ENCODE measurements at regions not wholly inside any gene's neighbourhood (a gene's known extent, or its start where the extent isn't known, plus 50 kb on each side); places are given as distances from the start of the nearest gene placed in this dataset.

- no peak for TF ChIP-seq MXI1 (IDR thresholded peaks at IDR 0.05; ENCODE audit: borderline replicate concordance, low read depth, low read length)
Observed at GRCh38 chr12:75798136-75798926, 233.2 kb downstream of the PHLDA1 start (continued).

GRCh38 chr12:75795125-75795524 is 236.5 kb downstream of the PHLDA1 start:
- no peak overlapping the region for H3K4ac ChIP-seq (ENCODE audit: low read depth, low read length)
- H2AK9ac ChIP-seq (replicated peaks; ENCODE audit: low read depth, low read length, poor library complexity): no peak overlapping the region
- no peak overlapping the region for H3K27ac ChIP-seq (ENCODE audit: insufficient read depth, low read length)
- H3K79me1 ChIP-seq (ENCODE audit: low read depth in 1 of 2, low read length in 2 of 2): no peaks in the 10 kb centered on the region
- no TSS peak for BruUV-seq (replicated peaks)
- no peaks in the 10 kb centered on the region for H3K9me3 ChIP-seq (ENCODE audit: control insufficient read depth, insufficient read depth, low read length)
- dilution Hi-C loops (cut with HindIII; ENCODE audit: low sequenced_read_pairs, unreplicated experiment) (no loop called here), in situ Hi-C loops (cut with MboI; ENCODE audit: low sequenced_read_pairs) (no loop called here), intact Hi-C loops (cut with micrococcal nuclease) (no loop called here)
- H3K18ac ChIP-seq (ENCODE audit: low read depth, low read length): no peak overlapping the region
- no peak overlapping the region for H2AK5ac ChIP-seq (ENCODE audit: low read depth, low read length)
- DNase-seq (no peak), ATAC-seq (ENCODE audit: low read depth) (no peak)
- no peak overlapping the region for H3K4me2 ChIP-seq (ENCODE audit: low read depth, low read length)
- CTCF ChIA-PET: no interaction called here
- H4K20me1 ChIP-seq (ENCODE audit: insufficient read depth, low read length): no peaks in the 10 kb centered on the region
- H3K56ac ChIP-seq (ENCODE audit: extremely low read depth, insufficient read depth, low read length): no peak overlapping the region
- no peak overlapping the region for H3K4me3 ChIP-seq (ENCODE audit: insufficient read depth, low read depth, low read length)
- no peak overlapping the region for H4K91ac ChIP-seq (ENCODE audit: insufficient read depth, low read depth, low read length)
- no peak overlapping the region for H2BK120ac ChIP-seq (ENCODE audit: low read depth, low read length)
- H4K8ac ChIP-seq (ENCODE audit: low read depth in 2 of 2, low read length in 2 of 2): no peak overlapping the region; a peak in 1 of 4 replicates
- H2BK5ac ChIP-seq (ENCODE audit: low read depth, low read length, poor library complexity, severe bottlenecking): no peak overlapping the region
- peaks cover 2% of the 10 kb centered on the region; the same call in 1 of the 2 replicates for H3K4me1 ChIP-seq (ENCODE audit: control insufficient read depth, insufficient read depth, low read length)
- no peak overlapping the region for H3K9ac ChIP-seq (ENCODE audit: low read depth, low read length)
- POLR2A ChIA-PET (ENCODE audit: unreplicated experiment): interaction anchor here (0.7 kb wide), 1 partner anchor 41 kb away, joined by 6 read pairs; no protein-coding TSS in a partner anchor
- H3K14ac ChIP-seq (replicated peaks; ENCODE audit: low read depth, low read length): no peak overlapping the region
- no peak overlapping the region for H2AFZ ChIP-seq (replicated peaks; ENCODE audit: low read length, poor library complexity)
- no peak overlapping the region for H2BK20ac ChIP-seq (ENCODE audit: low read depth, low read length)
- no peaks in the 10 kb centered on the region for H3K9me1 ChIP-seq (ENCODE audit: insufficient read depth, low read length)
- H4K5ac ChIP-seq (ENCODE audit: low read depth, low read length): no peak overlapping the region
- no peaks in the 10 kb centered on the region for H3K27me3 ChIP-seq (ENCODE audit: control insufficient read depth, insufficient read depth, low read length)
- no peaks in the 10 kb centered on the region for H3K36me3 ChIP-seq (ENCODE audit: control insufficient read depth, insufficient read depth, low read length)
- no peak overlapping the region for H3K23ac ChIP-seq (ENCODE audit: low read depth, low read length)
- H2BK15ac ChIP-seq (ENCODE audit: low read depth, low read length): no peak overlapping the region
- TF ChIP-seq MAFK (IDR thresholded peaks at IDR 0.05; ENCODE audit: low read depth, low read length): no peak
- no peak for TF ChIP-seq RCOR1 (IDR thresholded peaks at IDR 0.05; ENCODE audit: insufficient replicate concordance, low read length)
- TF ChIP-seq MAZ (IDR thresholded peaks at IDR 0.05; ENCODE audit: borderline replicate concordance, low read depth, low read length): no peak
- no peak for TF ChIP-seq RAD21 (IDR thresholded peaks at IDR 0.05; ENCODE audit: low read length)
- no peak for TF ChIP-seq CHD1 (IDR thresholded peaks at IDR 0.05; ENCODE audit: low read depth, low read length)
- no peak for TF ChIP-seq RFX5 (IDR thresholded peaks at IDR 0.05; ENCODE audit: low read depth, low read length)
- no peak for TF ChIP-seq FOS (IDR thresholded peaks at IDR 0.05; ENCODE audit: low read depth, low read length)
- TF ChIP-seq USF2 (IDR thresholded peaks at IDR 0.05; ENCODE audit: low read depth, low read length): no peak
- TF ChIP-seq CEBPB (IDR thresholded peaks at IDR 0.05; ENCODE audit: low read depth, low read length): no peak
- TF ChIP-seq ELK1 (IDR thresholded peaks at IDR 0.05; ENCODE audit: borderline replicate concordance, low read depth, low read length): no peak
- TF ChIP-seq POLR2A (IDR thresholded peaks at IDR 0.05; ENCODE audit: low read depth, low read length): no peak
- no peak for TF ChIP-seq MXI1 (IDR thresholded peaks at IDR 0.05; ENCODE audit: borderline replicate concordance, low read depth, low read length)
- no peak for TF ChIP-seq BHLHE40 (IDR thresholded peaks at IDR 0.05; ENCODE audit: low read depth, low read length)
- TF ChIP-seq SMC3 (IDR thresholded peaks at IDR 0.05; ENCODE audit: low read depth, low read length): no peak
